ENCODE measurements at regions not wholly inside any gene's neighbourhood (a gene's known extent, or its start where the extent isn't known, plus 50 kb on each side); places are given as distances from the start of the nearest gene placed in this dataset.
A peak's percentile ranks its signal among the peaks of the same experiment; 100 is the strongest.

- DNase-seq = no peak
Observed at GRCh38 chr3:178302966-178303930, 233.0 kb upstream of the KCNMB2 start.

GRCh38 chr3:178304758-178305467 lies 231.3 kb upstream of the KCNMB2 start:
- DNase-seq = no peak

GRCh38 chr3:178306432-178307115 lies 229.7 kb upstream of the KCNMB2 start:
- DNase-seq = no peak

- DNase-seq = no peak
Observed at GRCh38 chr3:178308771-178309170, 227.5 kb upstream of the KCNMB2 start.

GRCh38 chr3:178310949-178311348 lies 225.3 kb upstream of the KCNMB2 start:
- DNase-seq = no peak

GRCh38 chr3:178313716-178314115 lies 222.5 kb upstream of the KCNMB2 start:
- no peak for DNase-seq

- no peak for DNase-seq
Observed at GRCh38 chr3:178318340-178318739, 217.9 kb upstream of the KCNMB2 start.

GRCh38 chr3:178318941-178319816 lies 217.1 kb upstream of the KCNMB2 start:
- no peak for DNase-seq

- no peak for DNase-seq
Observed at GRCh38 chr3:178320456-178321351, 215.5 kb upstream of the KCNMB2 start.

- DNase-seq = no peak
Observed at GRCh38 chr3:178324356-178324755, 211.9 kb upstream of the KCNMB2 start.

GRCh38 chr3:178325330-178325729 lies 210.9 kb upstream of the KCNMB2 start:
- peak in 1 of 2 donors; percentile 7 for DNase-seq

- DNase-seq = no peak
Observed at GRCh38 chr3:178329936-178330335, 206.3 kb upstream of the KCNMB2 start.

- no peak for DNase-seq
Observed at GRCh38 chr3:178334239-178334638, 202.0 kb upstream of the KCNMB2 start.

- DNase-seq = no peak
Observed at GRCh38 chr3:178336336-178336735, 199.9 kb upstream of the KCNMB2 start.

- no peak for DNase-seq
Observed at GRCh38 chr3:178340506-178340905, 195.7 kb upstream of the KCNMB2 start.

GRCh38 chr3:178341636-178342035 lies 194.6 kb upstream of the KCNMB2 start:
- DNase-seq = no peak

GRCh38 chr3:178342111-178342510 lies 194.1 kb upstream of the KCNMB2 start:
- no peak for DNase-seq

GRCh38 chr3:178343433-178344038 lies 192.7 kb upstream of the KCNMB2 start:
- no peak for DNase-seq

GRCh38 chr3:178345944-178346343 lies 190.3 kb upstream of the KCNMB2 start:
- no peak for DNase-seq

GRCh38 chr3:178348561-178349217 lies 187.5 kb upstream of the KCNMB2 start:
- DNase-seq = peak in 1 of 2 donors; percentile 20
